ENCODE measurements at regions not wholly inside any gene's neighbourhood (a gene's known extent, or its start where the extent isn't known, plus 50 kb on each side); places are given as distances from the start of the nearest gene placed in this dataset.

- TF ChIP-seq CTCF (IDR thresholded peaks at IDR 0.05) (no peak), EZH2 (IDR thresholded peaks at IDR 0.05; ENCODE audit: borderline replicate concordance, insufficient read depth, low read depth, low read length, poor library complexity, severe bottlenecking) (no peak)
Observed at GRCh38 chr12:98416845-98417244, 98.5 kb upstream of the TMPO start.
